NCI-H526 treated with DMSO at 0.1 percent for 48 hours (cell line): ENCODE measurements at regions not wholly inside any gene's neighbourhood (a gene's known extent, or its start where the extent isn't known, plus 50 kb on each side); places are given as distances from the start of the nearest gene placed in this dataset.
A peak's percentile ranks its signal among the peaks of the same experiment; 100 is the strongest.

ENCODE experiments used
- DNase-seq: peaks from one replicate; lab custom pipeline; 2025; lab: John Stamatoyannopoulos, UW

DNA sequence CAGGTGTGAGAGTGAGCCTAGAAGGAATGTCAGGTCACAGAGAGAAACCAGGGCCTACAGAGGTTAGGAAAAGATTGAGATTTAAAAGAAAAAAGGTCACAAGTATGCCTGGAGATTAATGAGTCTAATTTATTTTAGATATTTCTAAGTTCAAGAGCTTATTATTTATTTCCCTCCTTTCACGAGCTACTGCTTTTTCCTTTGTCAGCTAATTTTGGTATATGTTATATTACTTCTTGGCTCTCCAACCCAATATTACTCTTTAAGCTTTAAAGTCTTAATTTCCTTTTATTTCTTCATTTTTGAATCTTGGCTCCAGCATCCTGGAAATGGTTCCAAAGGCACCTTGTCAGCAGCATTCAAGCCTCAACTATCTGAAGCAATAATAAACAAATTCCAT is 109.5 kb upstream of the MIS18BP1 start:
- no peak for DNase-seq

DNA sequence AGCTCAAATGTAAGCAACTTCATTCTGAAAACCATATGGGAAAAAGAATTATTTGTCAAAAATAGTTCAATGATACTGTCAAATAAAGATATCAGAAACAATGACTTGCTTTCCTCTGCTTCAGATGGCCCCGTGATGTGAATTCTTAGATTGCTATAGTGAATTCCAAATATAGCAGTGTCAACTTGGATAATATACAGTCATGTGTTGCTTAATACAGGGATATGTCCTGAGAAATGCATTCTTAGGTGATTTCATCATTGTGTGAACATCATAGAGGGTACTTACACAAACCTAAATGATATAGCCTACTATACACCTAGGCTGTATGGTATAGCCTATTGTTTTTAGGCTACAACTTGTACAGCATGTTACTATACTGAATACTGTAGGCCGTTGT is 108.7 kb upstream of the MIS18BP1 start:
- peak; percentile 0 for DNase-seq

DNA sequence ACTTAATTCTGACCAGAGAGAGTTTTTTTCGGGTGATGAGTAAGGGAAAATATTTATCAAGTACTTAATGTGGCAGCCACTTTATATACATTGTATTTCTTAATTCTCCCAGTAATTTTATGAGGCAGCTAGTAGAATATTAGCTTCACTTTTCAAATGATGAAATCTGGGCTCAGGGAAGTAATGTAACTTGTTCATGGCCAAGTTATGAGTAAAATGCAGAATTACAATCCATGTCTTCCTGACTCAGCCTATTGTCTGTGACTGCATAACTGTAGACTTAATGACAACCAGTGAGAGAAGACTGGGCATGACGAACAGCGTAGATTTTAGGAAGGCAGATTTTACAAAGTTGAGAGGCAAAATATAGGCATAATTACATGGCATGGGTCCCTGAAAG is 106.7 kb upstream of the MIS18BP1 start:
- no peak for DNase-seq

GRCh38 chr14:45332360-45332988 is 79.5 kb upstream of the MIS18BP1 start:
- DNase-seq, result no peak

- DNase-seq, result no peak
These were observed 55.9 kb upstream of the MIS18BP1 start for GRCh38 chr14:45308745-45309397.
